DMS 273 (cell line): ENCODE measurements at regions not wholly inside any gene's neighbourhood (a gene's known extent, or its start where the extent isn't known, plus 50 kb on each side); places are given as distances from the start of the nearest gene placed in this dataset.

Experiments
- DNase-seq: peaks from one replicate; lab custom pipeline; 2025; ENCODE audit not compliant: unreplicated experiment; lab: John Stamatoyannopoulos, UW

GRCh38 chr17:63240106-63240505, 206.0 kb downstream of the CYB561 start:
- DNase-seq: no peak

- no peak for DNase-seq
Observed at GRCh38 chr17:63246344-63246743, 199.8 kb downstream of the CYB561 start.

GRCh38 chr17:63247706-63248105, 198.4 kb downstream of the CYB561 start:
- DNase-seq: no peak

GRCh38 chr17:63249256-63250004, 196.7 kb downstream of the CYB561 start:
- no peak for DNase-seq

- no peak for DNase-seq
Observed at GRCh38 chr17:63250830-63251229, 195.3 kb downstream of the CYB561 start.

GRCh38 chr17:63258785-63259184, 187.3 kb downstream of the CYB561 start:
- DNase-seq: no peak

GRCh38 chr17:63262751-63263476, 183.2 kb downstream of the CYB561 start:
- DNase-seq: no peak

GRCh38 chr17:63265526-63265925, 180.6 kb downstream of the CYB561 start:
- no peak for DNase-seq

GRCh38 chr17:63267846-63268245, 178.3 kb downstream of the CYB561 start:
- no peak for DNase-seq

- DNase-seq: no peak
Observed at GRCh38 chr17:63268827-63269226, 177.3 kb downstream of the CYB561 start.

GRCh38 chr17:63270610-63271009, 175.5 kb downstream of the CYB561 start:
- no peak for DNase-seq

GRCh38 chr17:63274146-63274545, 172.0 kb downstream of the CYB561 start:
- no peak for DNase-seq

GRCh38 chr17:63275318-63275970, 170.7 kb downstream of the CYB561 start:
- DNase-seq: peak; percentile 10

GRCh38 chr17:63275971-63276745, 169.9 kb downstream of the CYB561 start:
- no peak for DNase-seq

GRCh38 chr17:63276821-63277220, 169.3 kb downstream of the CYB561 start:
- no peak for DNase-seq

- DNase-seq: no peak
Observed at GRCh38 chr17:63277629-63278028, 168.5 kb downstream of the CYB561 start.

GRCh38 chr17:63278728-63279442, 167.2 kb downstream of the CYB561 start:
- DNase-seq: peak; percentile 59

GRCh38 chr17:63279498-63280230, 166.4 kb downstream of the CYB561 start:
- no peak for DNase-seq

GRCh38 chr17:63282455-63282854, 163.7 kb downstream of the CYB561 start:
- no peak for DNase-seq

GRCh38 chr17:63285551-63285950, 160.6 kb downstream of the CYB561 start:
- no peak for DNase-seq
